RPMI8226 (cell line): ENCODE measurements at regions not wholly inside any gene's neighbourhood (a gene's known extent, or its start where the extent isn't known, plus 50 kb on each side); places are given as distances from the start of the nearest gene placed in this dataset.

Experiments
- DNase-seq: peaks from one replicate; pipeline ENCODE4 v3.0.0-alpha.2; 2015

DNA sequence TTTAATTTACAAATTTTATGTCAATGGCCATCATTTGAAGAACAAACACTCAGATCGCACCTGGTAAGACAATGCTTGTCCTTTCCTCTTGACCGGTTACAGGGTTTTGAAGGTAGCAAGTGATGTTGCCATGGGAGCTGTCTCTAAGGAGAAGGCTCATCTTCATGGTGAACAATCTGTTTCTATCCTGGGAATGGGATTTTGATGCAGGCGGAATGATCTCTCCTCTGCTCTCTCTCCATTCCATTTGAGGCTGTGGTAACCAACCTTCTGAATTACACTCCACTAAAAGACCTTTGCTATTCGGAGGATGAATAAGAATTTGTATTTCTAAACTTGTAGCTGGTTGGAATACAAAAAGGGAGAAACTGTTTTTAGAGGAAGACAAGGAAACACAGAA is 57.9 kb upstream of the SLC5A9 start:
- DNase-seq: no peak

- no peak for DNase-seq
These were observed 61.9 kb upstream of the SLC5A9 start for GRCh38 chr1:48160486-48161132.

GRCh38 chr1:48139275-48139674 is 83.2 kb upstream of the SLC5A9 start:
- no peak for DNase-seq

DNA sequence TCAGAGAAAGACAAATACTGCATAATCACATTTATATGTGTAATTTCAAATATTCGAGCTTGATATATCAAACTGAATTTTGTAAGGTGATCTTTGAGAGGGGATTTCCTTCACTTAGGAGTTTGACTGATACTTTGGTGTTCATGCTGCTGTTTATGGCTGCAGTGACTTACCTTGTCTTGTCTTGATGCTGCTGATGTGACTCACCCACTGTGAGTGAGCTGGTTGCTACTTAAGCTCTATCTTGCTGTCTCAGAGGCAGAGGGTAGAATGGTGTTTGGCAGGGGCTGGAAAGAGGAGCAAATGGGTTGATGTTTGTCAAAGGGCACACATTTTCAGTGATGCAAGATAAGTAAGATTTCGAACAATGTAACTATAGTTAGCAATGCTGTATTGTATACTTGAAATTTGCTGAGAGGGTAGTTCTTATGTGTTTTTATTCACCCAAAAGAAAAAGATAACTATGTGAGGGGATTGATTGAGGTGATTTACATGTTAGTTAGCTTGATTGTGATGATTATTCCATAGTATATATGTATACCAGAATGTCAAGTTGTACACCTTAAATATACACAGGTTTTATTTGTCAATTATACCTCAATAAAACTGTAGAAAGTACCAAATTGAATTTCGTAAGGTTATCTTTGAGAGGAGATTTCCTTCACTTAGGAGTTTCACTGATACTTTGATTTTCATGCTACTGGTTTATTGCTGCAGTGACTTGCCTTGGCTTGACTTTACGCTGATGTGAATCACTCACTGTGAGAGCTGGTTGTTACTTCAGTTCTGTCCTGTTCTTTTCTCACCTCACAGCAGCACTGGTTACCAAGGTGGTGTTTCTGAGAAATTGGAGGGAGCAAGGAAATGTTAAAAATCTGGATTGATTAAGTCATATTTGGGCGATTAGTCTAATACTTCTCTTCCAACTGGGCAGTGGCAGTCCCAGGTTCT is 94.5 kb upstream of the SLC5A9 start:
- no peak for DNase-seq

DNA sequence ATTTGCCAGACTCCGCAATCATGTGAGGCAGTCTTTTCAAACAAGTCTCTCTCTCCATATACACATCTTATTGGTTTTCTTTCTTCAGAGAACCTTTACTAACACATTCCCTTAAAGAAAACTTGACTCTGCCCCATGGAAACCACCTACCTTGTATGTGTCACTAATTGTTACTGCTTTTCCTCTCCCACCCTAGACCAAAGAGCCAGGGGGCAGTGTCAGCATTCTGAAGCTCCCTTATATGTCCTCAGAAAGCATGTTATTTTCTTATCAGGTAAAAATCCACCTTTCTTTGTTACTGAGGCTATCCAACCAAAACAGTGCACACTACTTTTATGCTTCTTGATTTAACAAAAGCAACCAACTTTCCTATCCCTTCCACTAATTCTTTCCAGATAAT is 98.9 kb upstream of the SLC5A9 start:
- DNase-seq: no peak

DNA sequence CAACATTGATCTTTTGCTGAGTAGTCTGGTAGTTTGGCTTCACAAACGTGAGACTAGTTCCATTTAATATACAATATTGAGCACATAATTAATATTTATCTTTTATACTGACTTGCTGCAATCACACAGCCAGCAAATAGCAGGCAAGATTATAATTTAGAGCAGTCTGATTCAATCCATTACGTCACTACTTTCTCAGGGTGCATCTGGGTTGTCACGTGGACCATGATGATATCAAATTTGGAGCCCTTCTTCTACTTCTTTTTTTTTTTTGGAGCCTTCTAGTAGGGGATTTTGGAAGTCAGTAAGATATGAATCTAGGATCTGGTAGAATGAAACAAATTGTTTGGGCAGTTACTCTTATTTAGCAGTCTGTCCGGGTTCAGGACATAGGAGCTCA is 100.6 kb upstream of the SLC5A9 start:
- no peak for DNase-seq

- no peak for DNase-seq
These were observed 101.9 kb upstream of the SLC5A9 start for GRCh38 chr1:48120621-48121020.

DNA sequence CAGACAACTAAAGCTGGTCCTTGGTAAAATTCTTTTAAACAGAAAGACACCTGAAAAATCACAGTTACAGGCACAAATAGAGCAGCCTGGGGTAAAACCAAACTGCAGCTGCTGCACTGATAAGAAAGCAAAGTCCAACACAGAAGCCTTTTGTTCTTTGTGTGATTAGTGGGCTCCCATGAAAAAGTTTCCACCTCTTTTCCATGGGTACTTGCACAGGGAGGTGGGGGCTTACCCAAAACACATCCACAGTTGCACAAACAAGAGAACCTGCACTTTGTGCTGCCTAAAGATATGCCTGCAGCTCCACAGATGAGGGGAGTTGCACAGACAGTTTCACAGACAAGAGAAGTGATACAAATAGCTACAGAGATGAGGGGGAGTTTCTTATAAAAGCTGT is 106.7 kb upstream of the SLC5A9 start:
- no peak for DNase-seq

- no peak for DNase-seq
These were observed 107.7 kb upstream of the SLC5A9 start for GRCh38 chr1:48114596-48115382.

DNA sequence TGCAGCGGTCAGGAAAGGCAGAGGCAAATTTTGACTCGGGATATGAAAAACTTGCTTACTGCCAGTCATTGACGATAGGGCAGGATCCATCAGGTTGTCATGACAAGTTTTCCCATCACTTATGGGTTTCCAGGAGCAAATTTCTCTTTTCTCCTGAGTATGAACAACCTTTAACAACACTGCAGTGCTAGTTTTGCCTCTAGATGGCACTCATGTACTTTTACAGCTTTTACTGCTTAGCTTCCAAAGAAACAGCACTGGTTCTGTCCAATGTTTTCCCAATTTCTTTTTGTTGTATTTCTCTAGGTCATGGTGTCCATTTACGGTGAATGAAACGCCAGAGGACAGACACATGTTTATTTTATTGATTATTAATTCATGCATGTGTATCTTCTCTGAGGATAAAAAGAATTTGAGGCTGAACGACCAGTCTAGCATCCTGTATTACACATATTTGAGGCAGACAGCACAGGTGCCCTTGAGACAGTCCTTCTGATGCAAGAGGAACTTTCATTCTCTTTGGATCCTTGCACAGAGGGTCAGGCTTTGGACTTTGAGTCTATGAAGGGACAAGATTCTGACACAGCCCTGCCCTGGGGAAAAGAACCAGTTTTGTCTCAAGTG is 112.3 kb upstream of the TRABD2B start:
- peak; percentile 50 for DNase-seq

DNA sequence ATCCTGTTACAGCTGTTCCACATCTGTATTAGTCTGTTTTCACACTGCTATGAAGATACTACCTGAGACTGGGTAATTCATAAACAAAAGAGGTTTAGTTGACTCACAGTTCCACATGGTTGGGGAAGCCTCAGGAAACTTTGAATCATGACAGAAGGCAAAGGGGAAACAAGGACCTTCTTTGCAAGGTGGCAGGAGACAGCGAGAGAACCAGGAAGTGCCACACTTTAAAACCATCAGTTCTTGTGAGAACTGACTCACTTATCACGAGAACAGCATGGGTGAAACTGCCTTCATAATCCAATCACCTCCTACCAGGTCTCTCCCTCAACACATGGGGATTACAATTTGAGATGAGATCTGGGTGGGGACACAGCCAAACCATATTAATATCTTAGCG is 110.3 kb upstream of the TRABD2B start:
- DNase-seq: no peak

GRCh38 chr1:48106049-48106448 is 108.9 kb upstream of the TRABD2B start:
- DNase-seq: no peak

DNA sequence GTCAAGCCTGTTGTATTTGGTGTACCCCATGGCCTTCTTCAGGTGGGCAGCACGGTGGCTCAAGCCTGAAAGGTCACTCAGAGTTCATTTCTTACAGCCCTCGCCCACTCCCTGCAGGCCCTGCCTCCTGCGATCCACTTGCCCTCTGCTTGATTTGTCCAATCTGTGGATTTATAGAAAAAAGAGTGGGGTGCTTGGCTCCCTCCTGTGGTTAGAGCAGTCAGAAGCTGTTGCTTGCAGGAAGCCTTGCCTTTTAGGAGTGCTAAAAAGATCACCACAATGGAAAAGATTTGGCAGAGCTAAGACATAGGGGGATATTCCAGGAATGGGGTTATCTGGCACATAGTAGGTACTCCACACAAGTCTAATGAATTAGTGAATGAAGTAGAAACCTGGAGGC is 108.0 kb upstream of the TRABD2B start:
- no peak for DNase-seq

GRCh38 chr1:48103495-48103894 is 106.3 kb upstream of the TRABD2B start:
- DNase-seq: no peak

- no peak for DNase-seq
These were observed 105.6 kb upstream of the TRABD2B start for GRCh38 chr1:48102766-48103165.

GRCh38 chr1:48099072-48099773 is 102.0 kb upstream of the TRABD2B start:
- no peak for DNase-seq

GRCh38 chr1:48093696-48094528 is 96.7 kb upstream of the TRABD2B start:
- peak; percentile 89 for DNase-seq

GRCh38 chr1:48093147-48093546 is 96.0 kb upstream of the TRABD2B start:
- no peak for DNase-seq

DNA sequence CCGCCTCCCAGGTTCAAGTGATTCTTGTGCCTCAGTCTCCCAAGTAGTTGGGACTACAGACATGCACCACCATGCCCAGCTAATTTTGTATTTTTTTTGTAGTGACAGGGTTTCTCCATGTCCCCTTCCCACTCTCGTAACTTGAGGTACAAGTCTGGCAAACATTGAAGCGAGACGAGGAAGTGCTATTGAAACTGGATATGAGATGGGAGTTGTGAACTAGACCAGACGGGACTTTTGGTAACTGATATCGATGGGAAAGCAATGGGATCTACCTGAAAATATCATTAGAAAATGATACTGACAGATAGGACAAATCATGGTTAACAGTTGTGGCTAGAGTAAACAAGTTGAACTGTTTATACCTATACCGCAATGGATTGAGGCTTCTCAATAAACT is 95.2 kb upstream of the TRABD2B start:
- no peak for DNase-seq

- DNase-seq: no peak
These were observed 92.2 kb upstream of the TRABD2B start for GRCh38 chr1:48089356-48089891.

- DNase-seq: no peak
These were observed 87.6 kb upstream of the TRABD2B start for GRCh38 chr1:48084826-48085225.
